HEK293 (cell line): ENCODE measurements at regions not wholly inside any gene's neighbourhood (a gene's known extent, or its start where the extent isn't known, plus 50 kb on each side); places are given as distances from the start of the nearest gene placed in this dataset.

Experiments
- PBX3 ChIP-seq: sonication (generic); formaldehyde crosslinking; IDR thresholded peaks from 2 replicates; pipeline ENCODE4 v1.8.1; 2022; ENCODE audit warnings: mild to moderate bottlenecking, moderate library complexity, missing genetic modification reagents
- SETDB1 ChIP-seq: IDR thresholded peaks from one replicate; pipeline ENCODE4 v1.6.1; 2017; ENCODE audit warnings: mild to moderate bottlenecking, low read length, moderate library complexity, mixed read lengths; ENCODE audit not compliant: insufficient read length
- ZBTB1 ChIP-seq: fragments of 450-650 bp; formaldehyde crosslinking; IDR thresholded peaks from 2 replicates; pipeline ENCODE4 v1.5.1; 2016; ENCODE audit warnings: missing biosample characterization, missing genetic modification characterization
- ZNF114 ChIP-seq: fragments of 450-650 bp; formaldehyde crosslinking; IDR thresholded peaks from 2 replicates; pipeline ENCODE4 v1.5.0; 2017; ENCODE audit warnings: missing biosample characterization, missing genetic modification characterization
- ZNF350 ChIP-seq: fragments of 450-650 bp; formaldehyde crosslinking; IDR thresholded peaks from 2 replicates; pipeline ENCODE4 v1.5.0; 2017; ENCODE audit warnings: missing biosample characterization, mild to moderate bottlenecking, missing genetic modification characterization
- ZNF529 ChIP-seq: fragments of 450-650 bp; formaldehyde crosslinking; IDR thresholded peaks from 2 replicates; pipeline ENCODE4 v1.5.1; 2017; ENCODE audit warnings: missing genetic modification characterization, missing biosample characterization; ENCODE audit not compliant: insufficient replicate concordance
- TF ChIP-seq, protein P1 (sequence below): fragments of 450-650 bp; formaldehyde crosslinking; IDR thresholded peaks from 2 replicates; pipeline ENCODE4 v1.5.1; 2016; ENCODE audit warnings: missing biosample characterization, missing genetic modification characterization

- TF ChIP-seq, protein P1, sequence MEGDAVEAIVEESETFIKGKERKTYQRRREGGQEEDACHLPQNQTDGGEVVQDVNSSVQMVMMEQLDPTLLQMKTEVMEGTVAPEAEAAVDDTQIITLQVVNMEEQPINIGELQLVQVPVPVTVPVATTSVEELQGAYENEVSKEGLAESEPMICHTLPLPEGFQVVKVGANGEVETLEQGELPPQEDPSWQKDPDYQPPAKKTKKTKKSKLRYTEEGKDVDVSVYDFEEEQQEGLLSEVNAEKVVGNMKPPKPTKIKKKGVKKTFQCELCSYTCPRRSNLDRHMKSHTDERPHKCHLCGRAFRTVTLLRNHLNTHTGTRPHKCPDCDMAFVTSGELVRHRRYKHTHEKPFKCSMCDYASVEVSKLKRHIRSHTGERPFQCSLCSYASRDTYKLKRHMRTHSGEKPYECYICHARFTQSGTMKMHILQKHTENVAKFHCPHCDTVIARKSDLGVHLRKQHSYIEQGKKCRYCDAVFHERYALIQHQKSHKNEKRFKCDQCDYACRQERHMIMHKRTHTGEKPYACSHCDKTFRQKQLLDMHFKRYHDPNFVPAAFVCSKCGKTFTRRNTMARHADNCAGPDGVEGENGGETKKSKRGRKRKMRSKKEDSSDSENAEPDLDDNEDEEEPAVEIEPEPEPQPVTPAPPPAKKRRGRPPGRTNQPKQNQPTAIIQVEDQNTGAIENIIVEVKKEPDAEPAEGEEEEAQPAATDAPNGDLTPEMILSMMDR (tag by site-specific recombination): no peak
- TF ChIP-seq ZBTB1 (tag by site-specific recombination) (no peak), PBX3 (CRISPR knock-in tag) (no peak), SETDB1 (no peak), ZNF350 (tag by site-specific recombination) (no peak), ZNF114 (no peak), ZNF529 (tag by site-specific recombination) (no peak)
Observed at GRCh38 chr3:40805456-40805855, 280.7 kb downstream of the ZNF621 start.
